WI38 (cell line): ENCODE measurements at regions not wholly inside any gene's neighbourhood (a gene's known extent, or its start where the extent isn't known, plus 50 kb on each side); places are given as distances from the start of the nearest gene placed in this dataset.

Experiments used
- H3K4me3 ChIP-seq: 2 replicates; pipeline ENCODE4 v1.5.1; 2011; ENCODE audit warnings: low read depth, mild to moderate bottlenecking, control low read depth, low read length
- TF ChIP-seq, protein P1 (sequence below): IDR thresholded peaks from 2 replicates; pipeline ENCODE4 v1.5.1; 2012; ENCODE audit warnings: low read depth, mild to moderate bottlenecking, control low read depth, low read length

DNA sequence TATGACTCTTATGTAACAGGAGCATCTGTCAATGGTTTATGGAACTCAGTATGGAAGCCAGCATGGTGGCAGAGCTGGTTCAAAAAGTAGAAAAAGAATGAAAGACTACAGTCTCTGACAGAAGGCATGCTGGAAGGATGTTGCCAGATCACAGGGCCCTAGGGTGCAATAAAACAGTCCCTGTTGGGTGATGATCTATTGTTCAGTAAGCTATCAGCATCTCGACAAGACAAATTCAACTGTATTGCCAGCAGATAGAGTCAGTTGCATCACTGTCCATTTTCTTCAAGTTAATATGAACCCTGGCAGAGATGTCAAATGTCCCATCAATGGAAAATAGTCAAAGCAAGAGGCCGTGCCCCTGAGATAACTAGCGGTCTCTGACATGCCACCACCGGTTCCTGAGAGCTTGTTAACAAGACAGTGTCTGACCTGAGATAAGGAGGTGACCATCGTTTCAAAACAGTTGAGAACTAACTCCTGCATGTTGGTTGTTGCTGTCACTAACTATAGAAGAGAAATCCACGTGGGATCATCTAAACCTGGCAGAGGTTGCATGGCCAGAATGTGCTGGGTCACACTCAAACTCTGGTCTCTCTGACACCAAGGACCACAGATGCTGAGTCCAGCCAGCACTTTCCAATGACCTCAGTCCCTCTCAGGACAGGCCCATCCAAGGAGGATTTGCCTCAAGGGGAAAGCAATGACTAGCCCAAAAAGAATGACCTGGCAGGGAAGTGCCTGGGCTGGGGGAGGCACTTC, 125.9 kb downstream of the RIPK4 start:
- TF ChIP-seq, protein P1, sequence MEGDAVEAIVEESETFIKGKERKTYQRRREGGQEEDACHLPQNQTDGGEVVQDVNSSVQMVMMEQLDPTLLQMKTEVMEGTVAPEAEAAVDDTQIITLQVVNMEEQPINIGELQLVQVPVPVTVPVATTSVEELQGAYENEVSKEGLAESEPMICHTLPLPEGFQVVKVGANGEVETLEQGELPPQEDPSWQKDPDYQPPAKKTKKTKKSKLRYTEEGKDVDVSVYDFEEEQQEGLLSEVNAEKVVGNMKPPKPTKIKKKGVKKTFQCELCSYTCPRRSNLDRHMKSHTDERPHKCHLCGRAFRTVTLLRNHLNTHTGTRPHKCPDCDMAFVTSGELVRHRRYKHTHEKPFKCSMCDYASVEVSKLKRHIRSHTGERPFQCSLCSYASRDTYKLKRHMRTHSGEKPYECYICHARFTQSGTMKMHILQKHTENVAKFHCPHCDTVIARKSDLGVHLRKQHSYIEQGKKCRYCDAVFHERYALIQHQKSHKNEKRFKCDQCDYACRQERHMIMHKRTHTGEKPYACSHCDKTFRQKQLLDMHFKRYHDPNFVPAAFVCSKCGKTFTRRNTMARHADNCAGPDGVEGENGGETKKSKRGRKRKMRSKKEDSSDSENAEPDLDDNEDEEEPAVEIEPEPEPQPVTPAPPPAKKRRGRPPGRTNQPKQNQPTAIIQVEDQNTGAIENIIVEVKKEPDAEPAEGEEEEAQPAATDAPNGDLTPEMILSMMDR = no peak
- H3K4me3 ChIP-seq = no peak overlapping the region

DNA sequence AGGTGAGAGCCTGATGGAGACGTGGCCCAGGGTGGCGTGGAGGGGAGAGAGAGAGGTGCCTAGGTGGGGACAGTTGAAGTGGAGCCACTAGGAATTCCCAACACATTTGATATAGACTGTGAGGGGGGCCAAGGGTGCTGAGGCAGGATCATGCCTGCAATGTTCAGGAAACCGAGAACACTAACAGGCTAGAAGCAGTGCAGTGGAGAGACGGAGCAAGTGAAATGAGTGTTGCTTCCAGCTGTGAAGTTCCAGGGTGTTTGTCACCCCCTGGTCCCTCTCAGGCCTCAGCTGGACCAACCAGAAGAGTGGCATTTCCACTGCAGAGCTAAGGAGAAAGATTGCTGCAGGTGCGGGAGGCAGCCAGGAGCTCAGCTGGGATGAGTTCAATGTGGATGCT, 127.1 kb downstream of the RIPK4 start:
- TF ChIP-seq, protein P1 = no peak
- H3K4me3 ChIP-seq = no peak overlapping the region

DNA sequence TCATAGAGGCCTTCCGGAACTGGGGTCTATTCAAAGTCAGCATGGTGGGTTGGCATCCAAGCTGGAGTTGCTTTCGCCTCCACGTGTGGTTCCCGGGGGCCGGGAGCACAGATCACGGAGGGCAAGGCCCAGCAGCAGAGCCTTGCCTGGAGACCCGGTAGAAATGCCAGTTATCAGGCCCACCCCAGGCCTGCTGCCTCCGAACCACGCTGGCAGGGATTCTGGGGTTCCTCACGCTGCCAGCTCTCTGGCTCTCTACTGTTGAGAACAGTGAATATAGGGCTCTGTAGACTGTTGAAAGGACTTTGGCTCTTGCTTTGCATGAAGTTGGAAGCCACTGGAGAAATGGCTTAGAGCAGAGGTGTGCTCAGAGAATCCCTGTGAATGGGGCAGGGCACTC, 127.5 kb downstream of the RIPK4 start:
- H3K4me3 ChIP-seq = no peak overlapping the region
- TF ChIP-seq, protein P1 = no peak

DNA sequence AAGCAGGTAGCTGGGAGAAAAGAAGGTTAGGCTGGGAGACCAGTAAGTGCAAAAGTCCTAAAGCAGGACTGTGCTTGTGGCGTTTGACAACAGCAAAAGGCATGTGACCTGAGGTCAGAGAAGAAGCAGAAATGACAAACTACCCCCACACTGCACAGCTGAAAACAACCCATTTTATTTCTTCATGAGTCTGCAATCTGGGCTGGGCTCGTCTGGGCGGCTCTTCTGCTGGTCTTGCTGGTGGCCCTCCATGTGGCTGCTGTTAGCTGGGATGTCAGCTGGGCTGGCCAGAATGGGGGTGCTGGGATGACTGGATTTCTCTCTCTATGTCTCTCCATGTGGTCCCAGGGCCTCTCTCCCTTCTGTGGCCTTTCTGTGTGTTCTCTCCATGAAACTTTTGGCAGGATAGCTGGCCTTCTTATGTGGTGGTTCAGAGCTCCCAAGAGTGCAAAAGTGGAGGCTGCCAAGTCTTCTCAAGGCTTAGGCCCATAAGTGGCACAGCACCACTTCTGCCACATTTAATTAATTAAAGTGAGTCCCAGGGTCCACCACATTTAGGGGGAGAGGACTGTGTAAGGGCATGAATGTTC, 128.6 kb downstream of the RIPK4 start:
- TF ChIP-seq, protein P1 = no peak
- no peak overlapping the region for H3K4me3 ChIP-seq

DNA sequence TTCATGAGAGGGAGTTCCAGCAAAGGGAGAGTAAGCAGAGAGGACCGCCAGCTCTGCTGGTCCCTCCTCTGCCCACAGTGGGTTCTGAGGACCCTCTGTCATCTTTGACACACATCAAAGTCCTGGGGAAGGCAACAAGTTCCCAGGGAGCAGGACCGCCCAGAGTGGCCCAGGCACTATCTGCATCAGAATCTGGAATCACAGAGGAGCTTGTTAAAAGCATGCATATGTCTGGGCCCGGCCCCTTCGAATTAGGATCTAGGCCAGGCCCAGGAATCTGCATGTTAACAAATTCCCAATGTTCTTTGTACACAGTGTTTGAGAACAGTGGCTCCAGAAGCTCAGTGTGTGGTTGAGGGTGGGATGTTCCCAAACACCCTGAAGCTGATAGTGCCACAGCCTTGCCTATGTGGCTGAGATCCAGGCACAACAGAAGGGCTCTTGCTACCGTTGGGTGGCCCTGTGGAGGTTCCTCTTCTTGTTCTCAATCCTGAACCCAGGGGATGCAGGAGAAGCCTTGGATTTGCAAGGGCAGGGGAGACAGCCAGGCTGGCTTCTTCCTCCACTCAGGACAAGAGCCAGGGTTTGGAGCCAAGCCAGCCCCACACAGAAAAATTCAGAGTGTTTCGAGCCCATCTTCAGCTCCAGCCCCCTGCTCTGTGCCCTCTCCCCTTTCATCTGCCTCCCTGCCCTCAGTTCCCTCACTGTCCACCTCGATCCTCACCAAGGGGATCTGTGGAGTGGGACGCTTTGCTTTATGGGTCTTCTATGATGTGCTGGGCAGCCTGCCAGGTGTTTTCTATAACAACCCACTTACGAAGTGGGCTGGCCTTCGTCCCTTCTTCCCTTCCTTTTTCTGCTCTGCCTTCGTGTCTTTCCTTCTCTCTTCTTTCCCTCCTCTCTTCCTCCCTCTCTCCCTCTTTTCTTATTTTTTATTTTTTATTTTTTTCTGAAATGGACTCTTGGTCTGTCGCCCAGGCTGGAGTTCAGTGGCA, 129.0 kb upstream of the TMPRSS2 start:
- TF ChIP-seq, protein P1 = no peak
- no peak overlapping the region for H3K4me3 ChIP-seq

DNA sequence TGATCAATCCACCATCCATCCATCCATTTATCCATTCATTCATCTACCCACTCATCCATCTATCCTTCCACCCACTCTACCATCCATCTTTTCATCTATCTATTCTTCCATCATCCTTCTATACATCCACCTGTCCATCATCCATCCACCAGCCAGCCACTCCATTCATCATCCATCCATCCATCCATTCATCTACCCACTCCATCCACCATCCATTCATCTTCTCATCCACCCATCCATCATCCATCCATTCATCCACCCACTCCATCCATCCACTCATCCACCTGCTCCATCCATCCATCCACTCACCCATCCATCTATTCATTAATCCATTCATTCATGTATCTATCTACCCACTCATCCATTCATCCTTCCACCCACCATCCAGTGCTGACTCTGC, 127.9 kb upstream of the TMPRSS2 start:
- TF ChIP-seq, protein P1 = no peak
- H3K4me3 ChIP-seq = no peak overlapping the region

DNA sequence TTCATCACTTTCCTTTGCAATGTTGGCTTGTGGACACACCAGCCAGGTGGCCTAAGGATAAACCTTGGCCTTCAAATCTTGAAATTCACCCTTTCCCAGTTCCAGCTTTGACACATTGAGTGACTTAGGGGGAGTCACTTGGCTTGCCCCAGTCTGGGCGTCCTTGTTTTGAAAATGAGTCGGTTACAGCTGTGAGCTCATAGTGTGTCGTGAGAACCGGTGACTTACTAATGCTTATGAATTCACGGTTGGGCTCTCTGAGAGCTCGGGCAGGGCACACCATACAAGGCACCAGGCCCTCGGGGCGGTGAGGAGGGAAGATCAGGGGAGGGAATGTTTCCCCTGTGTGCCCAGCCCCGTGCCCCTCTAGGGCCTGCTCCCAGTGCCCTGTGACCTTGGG, 126.9 kb upstream of the TMPRSS2 start:
- TF ChIP-seq, protein P1 = no peak
- no peak overlapping the region for H3K4me3 ChIP-seq
